ENCODE measurements at regions not wholly inside any gene's neighbourhood (a gene's known extent, or its start where the extent isn't known, plus 50 kb on each side); places are given as distances from the start of the nearest gene placed in this dataset.

DNA sequence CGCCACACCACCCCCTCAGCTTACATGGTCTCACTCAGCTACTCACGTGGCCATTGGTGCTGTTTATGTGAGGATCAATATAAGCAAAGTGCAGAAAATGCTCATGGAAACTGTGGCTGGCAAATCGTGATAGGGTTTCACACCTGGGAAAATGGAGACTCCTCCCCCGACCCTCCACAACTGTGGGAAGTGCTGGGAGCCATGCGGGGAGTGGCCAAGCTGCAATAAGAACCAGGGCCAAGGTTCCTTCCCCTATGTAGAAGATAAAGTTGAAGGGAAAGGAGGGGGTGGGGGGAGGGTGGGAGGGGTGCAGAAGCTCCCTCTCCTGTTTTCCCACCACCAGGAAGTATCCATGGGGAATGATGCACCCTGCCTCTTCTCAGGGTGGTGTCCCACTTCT, 145.5 kb upstream of the MAMLD1 start:
- H2AFZ ChIP-seq (ENCODE audit: low read length): no peak overlapping the region
- H3K9ac ChIP-seq (ENCODE audit: insufficient read depth, low read depth, low read length): no peak overlapping the region
- no peaks in the 10 kb centered on the region for H3K4me1 ChIP-seq (ENCODE audit: insufficient read depth, low read length)
- H4K20me1 ChIP-seq (ENCODE audit: insufficient read depth, low read length): no peaks in the 10 kb centered on the region
- H3K4me3 ChIP-seq (replicated peaks in 1 of 3; ENCODE audit: insufficient read depth in 1 of 3, low read depth in 2 of 3, low read length in 3 of 3): no peak overlapping the region
- TF ChIP-seq KDM4B (CRISPR knock-in tag; IDR thresholded peaks at IDR 0.05) (no peak), PHB2 (IDR thresholded peaks at IDR 0.05; ENCODE audit: partially characterized antibody) (no peak), RBFOX2 (IDR thresholded peaks at IDR 0.05; ENCODE audit: low read depth, low read length) (no peak), ZNF513 (CRISPR knock-in tag; conservative IDR thresholded peaks at IDR 0.05) (no peak), TBX3 (IDR thresholded peaks at IDR 0.05; ENCODE audit: borderline replicate concordance) (no peak), ZNF883 (CRISPR knock-in tag; IDR thresholded peaks at IDR 0.05; ENCODE audit: not compliant biosample characterization) (no peak), TFAP4 (IDR thresholded peaks at IDR 0.05; ENCODE audit: borderline replicate concordance, low read depth) (no peak), ZNF275 (CRISPR knock-in tag; IDR thresholded peaks at IDR 0.05; ENCODE audit: borderline replicate concordance) (no peak), MAZ (IDR thresholded peaks at IDR 0.05; ENCODE audit: borderline replicate concordance, low read depth, low read length) (no peak), MAZ (CRISPR knock-in tag; IDR thresholded peaks at IDR 0.05; ENCODE audit: low read depth) (no peak)
- ChIA-PET CTCF (ENCODE audit: low intra/inter-chr PET ratio, low total read pairs) (no interaction called here), POLR2A (no interaction called here)
- intact Hi-C loops (cut with micrococcal nuclease; ENCODE audit: unreplicated experiment) (no loop called here), in situ Hi-C loops (cut with HindIII; ENCODE audit: extremely low pct_ligation_motif_present, low pct_unique_long_range_greater_than_20kb) (no loop called here)
- BruUV-seq (replicated peaks): no TSS peak
- H3K36me3 ChIP-seq (replicated peaks in 1 of 2; ENCODE audit: control insufficient read depth in 1 of 2, insufficient read depth in 2 of 2, low read length in 2 of 2): no peaks in the 10 kb centered on the region
- FAIRE-seq: no peak
- WGBS (ENCODE audit: low lambda C conversion rate): 100% methylated on average over 1 of the region's 5 CpGs
- ATAC-seq: no peak
- DNase-seq (ENCODE audit: low spot score): no peak
- no peak overlapping the region for H3K4me2 ChIP-seq (ENCODE audit: low read depth, low read length)
- H3K27ac ChIP-seq (ENCODE audit: extremely low read length, insufficient read depth, low read length): no peak overlapping the region
- H3K27me3 ChIP-seq (ENCODE audit: control insufficient read depth in 1 of 2, insufficient read depth in 2 of 2, low read length in 2 of 2): no peaks in the 10 kb centered on the region
- no peaks in the 10 kb centered on the region for H3K9me3 ChIP-seq (ENCODE audit: low read length)
- H3K79me2 ChIP-seq (ENCODE audit: insufficient read depth, low read length): no peaks in the 10 kb centered on the region

Measured in HepG2 (cell line).